MM.1S (cell line): ENCODE measurements at regions not wholly inside any gene's neighbourhood (a gene's known extent, or its start where the extent isn't known, plus 50 kb on each side); places are given as distances from the start of the nearest gene placed in this dataset.

Experiments
- DNase-seq: peaks from one replicate; pipeline ENCODE4 v3.0.0-alpha.2; 2015
- H2AFZ ChIP-seq: fragments of 300-600 bp; sonication (generic); 2 replicates; pipeline ENCODE4 v1.6.0; 2016; ENCODE audit warnings: antibody characterized with exemption, low read length
- H3F3A ChIP-seq: fragments of 300-600 bp; sonication (generic); 2 replicates; pipeline ENCODE4 v1.6.1; 2016; ENCODE audit warnings: mild to moderate bottlenecking, antibody characterized with exemption, low read length, moderate library complexity, mixed read lengths; ENCODE audit not compliant: insufficient read depth
- H3K27ac ChIP-seq: fragments of 300-600 bp; sonication (generic); 2 replicates; pipeline ENCODE4 v1.5.1; 2016; ENCODE audit warnings: mild to moderate bottlenecking, low read length
- H3K27me3 ChIP-seq: fragments of 300-600 bp; sonication (generic); replicated peaks from 2 replicates; pipeline ENCODE4 v1.6.0; 2016; ENCODE audit warnings: low read length; ENCODE audit not compliant: insufficient read depth
- H3K36me3 ChIP-seq: fragments of 300-600 bp; sonication (generic); replicated peaks from 2 replicates; pipeline ENCODE4 v1.6.1; 2016; ENCODE audit warnings: mild to moderate bottlenecking, low read length, mixed read lengths; ENCODE audit not compliant: insufficient read depth
- H3K4me1 ChIP-seq: fragments of 300-600 bp; sonication (generic); 2 replicates; pipeline ENCODE4 v1.6.1; 2016; ENCODE audit warnings: low read length, mixed read lengths
- H3K4me2 ChIP-seq: fragments of 300-600 bp; sonication (generic); 2 replicates; pipeline ENCODE4 v1.6.0; 2016; ENCODE audit warnings: low read depth, low read length
- H3K4me3 ChIP-seq: fragments of 300-600 bp; sonication (generic); 2 replicates; pipeline ENCODE4 v1.5.1; 2016; ENCODE audit warnings: low read length, mixed read lengths
- H3K79me2 ChIP-seq: fragments of 300-600 bp; sonication (generic); 2 replicates; pipeline ENCODE4 v1.6.1; 2016; ENCODE audit warnings: mixed run types, low read length, mixed read lengths
- H3K9ac ChIP-seq: fragments of 300-600 bp; sonication (generic); 2 replicates; pipeline ENCODE4 v1.6.1; 2016; ENCODE audit warnings: low read length, mixed read lengths
- H3K9me2 ChIP-seq: fragments of 300-600 bp; sonication (generic); replicated peaks from 2 replicates; pipeline ENCODE4 v1.6.1; 2016; ENCODE audit warnings: mild to moderate bottlenecking, low read length, mixed read lengths; ENCODE audit not compliant: insufficient read depth
- H3K9me3 ChIP-seq: fragments of 300-600 bp; sonication (generic); replicated peaks from 2 replicates; pipeline ENCODE4 v1.6.1; 2016; ENCODE audit warnings: mild to moderate bottlenecking, low read length, mixed read lengths; ENCODE audit not compliant: insufficient read depth
- H4K20me1 ChIP-seq: fragments of 300-600 bp; sonication (generic); 2 replicates; pipeline ENCODE4 v1.6.1; 2016; ENCODE audit warnings: mild to moderate bottlenecking, low read length, moderate library complexity, mixed read lengths; ENCODE audit not compliant: insufficient read depth
- EZH2 ChIP-seq: fragments of 300-600 bp; sonication (generic); optimal IDR thresholded peaks from 2 replicates; pipeline ENCODE3; 2017; ENCODE audit warnings: low read depth, mild to moderate bottlenecking, antibody characterized with exemption, low read length, mixed read lengths
- EZH2phosphoT487 ChIP-seq: fragments of 300-600 bp; sonication (generic); IDR thresholded peaks from 2 replicates; pipeline ENCODE4 v1.6.1; 2018; ENCODE audit warnings: antibody characterized with exemption, low read length
- TF ChIP-seq, protein P1 (sequence below): fragments of 300-600 bp; sonication (generic); IDR thresholded peaks from 2 replicates; pipeline ENCODE4 v1.5.1; 2016; ENCODE audit warnings: antibody characterized with exemption, low read length, mixed read lengths

DNA sequence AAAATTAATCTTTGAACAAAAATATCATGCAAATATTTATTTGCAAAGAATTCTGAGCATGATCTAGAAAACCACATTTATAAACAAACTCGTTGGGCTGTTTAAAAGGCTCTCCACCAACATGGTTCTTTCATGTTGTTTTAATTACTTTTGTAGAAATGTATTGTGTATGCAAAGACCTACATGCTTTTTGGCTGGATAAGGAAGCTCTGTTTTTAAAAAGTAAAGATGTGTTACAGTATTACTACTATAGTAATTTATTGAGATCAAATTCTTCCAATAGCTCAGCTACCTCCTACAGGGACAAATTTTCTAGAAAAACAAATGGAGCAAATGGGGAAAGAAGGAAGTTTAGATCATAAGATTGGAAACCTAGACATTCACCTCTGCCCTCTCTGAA lies 177.5 kb upstream of the TTC29 start:
- Histone ChIP-seq H3K4me3 (no peak overlapping the region), H3K27ac (no peak overlapping the region), H3K27me3 (no peaks in the 10 kb centered on the region), H3K79me2 (no peaks in the 10 kb centered on the region), H2AFZ (no peak overlapping the region), H3K4me1 (0 out of 2 replicates have a peak, but pooled peaks cover 2% of the 10 kb centered on the region), H3K4me2 (no peak overlapping the region), H3F3A (no peaks in the 10 kb centered on the region), H3K36me3 (no peaks in the 10 kb centered on the region), H3K9ac (no peak overlapping the region), H3K9me3 (no peaks in the 10 kb centered on the region), H4K20me1 (no peaks in the 10 kb centered on the region), H3K9me2 (no peaks in the 10 kb centered on the region)
- TF ChIP-seq EZH2phosphoT487 (no peak), EZH2 (no peak)
- TF ChIP-seq, protein P1, sequence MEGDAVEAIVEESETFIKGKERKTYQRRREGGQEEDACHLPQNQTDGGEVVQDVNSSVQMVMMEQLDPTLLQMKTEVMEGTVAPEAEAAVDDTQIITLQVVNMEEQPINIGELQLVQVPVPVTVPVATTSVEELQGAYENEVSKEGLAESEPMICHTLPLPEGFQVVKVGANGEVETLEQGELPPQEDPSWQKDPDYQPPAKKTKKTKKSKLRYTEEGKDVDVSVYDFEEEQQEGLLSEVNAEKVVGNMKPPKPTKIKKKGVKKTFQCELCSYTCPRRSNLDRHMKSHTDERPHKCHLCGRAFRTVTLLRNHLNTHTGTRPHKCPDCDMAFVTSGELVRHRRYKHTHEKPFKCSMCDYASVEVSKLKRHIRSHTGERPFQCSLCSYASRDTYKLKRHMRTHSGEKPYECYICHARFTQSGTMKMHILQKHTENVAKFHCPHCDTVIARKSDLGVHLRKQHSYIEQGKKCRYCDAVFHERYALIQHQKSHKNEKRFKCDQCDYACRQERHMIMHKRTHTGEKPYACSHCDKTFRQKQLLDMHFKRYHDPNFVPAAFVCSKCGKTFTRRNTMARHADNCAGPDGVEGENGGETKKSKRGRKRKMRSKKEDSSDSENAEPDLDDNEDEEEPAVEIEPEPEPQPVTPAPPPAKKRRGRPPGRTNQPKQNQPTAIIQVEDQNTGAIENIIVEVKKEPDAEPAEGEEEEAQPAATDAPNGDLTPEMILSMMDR: no peak
- DNase-seq: no peak

DNA sequence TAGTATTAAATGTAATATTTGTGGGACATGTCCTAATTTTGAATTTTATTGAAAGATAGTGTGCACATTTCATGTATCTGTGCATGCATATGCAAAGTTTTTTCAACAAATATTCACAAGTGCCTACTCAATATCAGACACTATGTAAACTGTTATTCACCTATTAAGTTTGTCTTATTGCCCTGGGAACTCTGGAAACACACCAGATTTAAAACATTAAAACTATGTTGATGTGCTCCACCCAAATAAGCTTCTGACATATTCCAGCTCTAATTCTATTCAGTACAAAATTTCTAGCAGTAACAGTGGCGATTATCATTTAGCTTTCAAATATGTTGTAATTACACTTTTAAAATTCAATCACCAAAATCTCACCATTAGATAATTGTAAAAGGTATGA lies 183.1 kb upstream of the TTC29 start:
- Histone ChIP-seq H3K9ac (no peak overlapping the region), H3K27ac (no peak overlapping the region), H3K4me3 (no peak overlapping the region), H3K27me3 (no peaks in the 10 kb centered on the region), H3K4me2 (no peak overlapping the region), H3K4me1 (no peaks in the 10 kb centered on the region), H3F3A (no peaks in the 10 kb centered on the region), H2AFZ (no peak overlapping the region), H4K20me1 (no peaks in the 10 kb centered on the region), H3K9me2 (no peaks in the 10 kb centered on the region), H3K9me3 (no peaks in the 10 kb centered on the region), H3K36me3 (no peaks in the 10 kb centered on the region), H3K79me2 (no peaks in the 10 kb centered on the region)
- DNase-seq: no peak
- TF ChIP-seq EZH2 (no peak), EZH2phosphoT487 (no peak)
- TF ChIP-seq, protein P1: no peak

DNA sequence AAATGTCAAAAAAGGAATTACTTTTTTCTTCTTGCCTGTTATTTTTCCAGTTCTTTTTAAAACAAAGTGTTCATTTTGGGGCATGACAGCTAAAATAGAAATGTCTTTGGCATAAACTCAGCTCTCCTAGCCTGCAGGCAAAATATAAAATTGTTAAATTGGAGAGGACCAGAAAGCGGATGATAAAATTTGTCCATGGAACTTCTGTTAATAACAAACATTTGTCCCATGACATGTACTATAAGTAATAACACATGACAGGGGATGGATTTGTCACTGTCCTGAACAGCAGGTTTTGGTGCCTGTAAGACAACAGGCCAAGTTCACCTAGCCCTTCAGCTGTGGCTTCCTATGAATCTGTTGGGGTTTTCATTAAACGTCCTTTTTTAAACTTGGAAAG lies 184.0 kb upstream of the TTC29 start:
- H3K27me3 ChIP-seq: no peaks in the 10 kb centered on the region
- H3K4me2 ChIP-seq: no peak overlapping the region
- H3K9me3 ChIP-seq: no peaks in the 10 kb centered on the region
- H3K36me3 ChIP-seq: no peaks in the 10 kb centered on the region
- no peaks in the 10 kb centered on the region for H3K4me1 ChIP-seq
- H4K20me1 ChIP-seq: no peaks in the 10 kb centered on the region
- no peak for DNase-seq
- TF ChIP-seq EZH2phosphoT487 (no peak), EZH2 (no peak)
- TF ChIP-seq, protein P1: no peak
- H3K9me2 ChIP-seq: no peaks in the 10 kb centered on the region
- no peak overlapping the region for H3K4me3 ChIP-seq
- H2AFZ ChIP-seq: no peak overlapping the region
- H3K27ac ChIP-seq: no peak overlapping the region
- no peaks in the 10 kb centered on the region for H3K79me2 ChIP-seq
- no peaks in the 10 kb centered on the region for H3F3A ChIP-seq
- H3K9ac ChIP-seq: no peak overlapping the region
